GM21786 (cell line): ENCODE measurements at regions not wholly inside any gene's neighbourhood (a gene's known extent, or its start where the extent isn't known, plus 50 kb on each side); places are given as distances from the start of the nearest gene placed in this dataset.
"Not testable (repeated sequence)": the region's sequence is repeated elsewhere in the genome, so short reads cannot be mapped to it uniquely, and the experiment has no call there.

Source experiments
- ATAC-seq: cut with Tn5 transposase; IDR thresholded peaks from one replicate; pipeline ENCODE4 v1.9.1; 2021; ENCODE audit not compliant: unreplicated experiment

DNA sequence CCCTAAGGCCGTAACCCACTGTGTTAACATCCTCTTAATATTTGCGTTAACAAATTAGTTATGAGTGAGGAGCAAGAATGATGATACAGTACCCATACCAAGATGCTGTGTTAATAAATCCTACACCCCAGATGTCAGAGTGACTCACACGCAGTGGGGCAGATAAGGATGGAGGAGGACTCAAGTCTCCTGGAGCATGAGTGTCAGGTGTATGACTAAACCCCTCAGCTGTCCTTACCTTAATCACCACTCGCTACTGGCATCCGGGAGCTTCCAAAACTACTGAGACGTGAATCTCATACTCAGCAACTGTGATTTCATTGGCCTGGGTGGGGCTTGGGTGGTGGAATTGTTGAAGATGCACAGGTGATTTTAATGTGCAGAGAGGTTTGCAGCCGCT lies 131.3 kb upstream of the MTHFD1L start:
- ATAC-seq: no peak

DNA sequence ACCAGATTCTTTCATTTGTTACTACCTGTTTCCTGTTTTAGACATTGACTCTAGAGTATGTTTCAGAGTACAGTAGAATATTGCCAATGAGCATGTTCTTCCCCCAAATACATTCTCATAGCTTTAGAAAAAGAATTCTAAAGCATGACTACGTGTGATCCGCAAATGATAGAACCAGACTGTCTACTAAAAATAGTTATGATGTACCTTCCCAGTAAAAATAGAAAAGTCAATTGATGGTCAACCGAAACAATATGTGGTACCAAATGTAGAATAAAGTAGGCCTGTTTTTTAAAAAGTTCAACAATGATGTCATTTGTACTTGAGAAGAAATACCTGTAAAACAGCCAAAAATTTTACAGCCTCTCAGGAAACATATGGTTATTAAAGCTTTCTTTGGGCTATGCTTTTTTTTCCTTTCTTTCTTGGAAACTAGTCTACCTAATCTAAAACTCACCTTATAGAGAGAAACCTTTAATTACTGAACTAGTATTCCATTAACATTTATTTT lies 130.1 kb upstream of the MTHFD1L start:
- ATAC-seq: no peak

DNA sequence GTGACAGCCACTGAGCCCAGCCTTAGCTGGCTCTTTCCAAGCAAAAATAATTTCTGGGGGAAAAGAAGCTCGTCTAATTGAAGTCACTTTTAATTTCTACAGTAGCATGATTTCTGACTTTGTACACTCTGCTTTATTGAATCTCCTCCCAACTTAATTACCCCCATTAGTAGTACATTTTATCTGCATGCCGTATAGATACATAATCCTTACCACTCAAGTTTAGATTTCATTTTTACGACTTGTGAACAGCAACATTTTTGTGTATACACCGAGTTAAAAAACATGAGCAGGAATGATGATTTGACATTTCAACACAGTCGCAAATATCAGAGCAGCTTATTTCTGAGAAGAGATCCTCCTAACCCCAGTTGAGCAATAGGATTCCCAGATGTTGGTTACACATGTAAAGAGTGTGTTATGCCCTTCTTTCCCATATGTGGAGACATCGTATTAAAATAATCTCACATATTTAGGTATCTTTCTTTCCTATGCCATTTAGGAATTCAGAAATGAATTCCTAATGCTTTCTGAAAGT lies 127.3 kb upstream of the MTHFD1L start:
- no peak for ATAC-seq

DNA sequence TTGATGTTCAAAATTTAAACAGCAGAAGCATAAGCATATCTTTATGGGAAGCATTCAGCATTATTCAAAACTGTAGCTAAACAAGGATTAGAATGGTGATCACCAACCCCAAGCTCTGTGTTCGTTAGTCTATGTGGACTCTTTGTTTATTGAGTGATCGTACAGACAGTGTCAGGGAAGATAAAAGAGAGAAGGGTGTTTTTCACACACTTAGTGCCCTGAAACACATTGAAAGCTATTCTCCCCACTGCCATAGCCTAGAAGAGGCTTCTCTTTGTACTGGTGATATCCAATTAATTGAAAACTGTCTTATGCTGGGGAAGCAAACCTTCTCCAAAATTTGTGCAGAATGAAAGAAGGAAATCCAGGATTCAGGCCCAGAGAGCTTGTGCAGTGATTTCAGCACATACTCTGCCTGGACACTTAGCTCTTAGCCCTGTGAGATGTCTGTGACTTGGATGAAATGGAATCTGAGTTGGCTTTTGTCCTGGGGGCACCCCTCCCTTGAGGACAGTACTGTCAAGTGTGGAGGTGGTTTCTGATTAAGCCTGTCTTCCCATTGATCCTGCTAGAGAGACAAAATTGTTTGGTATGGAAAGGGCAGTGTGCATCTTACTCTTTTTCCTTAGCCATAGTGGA lies 125.7 kb upstream of the MTHFD1L start:
- ATAC-seq: no peak

DNA sequence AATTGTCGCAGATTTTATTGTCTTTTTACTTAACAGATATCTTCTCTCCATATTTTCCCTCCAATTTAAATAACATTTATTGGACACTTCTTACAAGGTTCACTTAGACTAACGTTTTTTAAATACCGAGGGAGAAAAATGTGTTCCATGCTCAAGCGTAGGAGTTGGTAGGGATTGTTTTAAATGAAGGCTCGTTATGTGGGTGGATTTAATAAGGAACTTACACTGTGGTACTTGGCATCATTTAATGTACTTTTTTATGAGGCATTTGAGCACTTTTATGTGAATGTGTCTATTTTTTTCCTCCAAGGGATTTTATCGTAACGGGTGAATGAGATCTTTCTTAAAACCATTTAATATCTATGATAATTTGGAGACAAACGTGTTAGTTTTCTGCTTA lies 125.0 kb upstream of the MTHFD1L start:
- no peak for ATAC-seq

DNA sequence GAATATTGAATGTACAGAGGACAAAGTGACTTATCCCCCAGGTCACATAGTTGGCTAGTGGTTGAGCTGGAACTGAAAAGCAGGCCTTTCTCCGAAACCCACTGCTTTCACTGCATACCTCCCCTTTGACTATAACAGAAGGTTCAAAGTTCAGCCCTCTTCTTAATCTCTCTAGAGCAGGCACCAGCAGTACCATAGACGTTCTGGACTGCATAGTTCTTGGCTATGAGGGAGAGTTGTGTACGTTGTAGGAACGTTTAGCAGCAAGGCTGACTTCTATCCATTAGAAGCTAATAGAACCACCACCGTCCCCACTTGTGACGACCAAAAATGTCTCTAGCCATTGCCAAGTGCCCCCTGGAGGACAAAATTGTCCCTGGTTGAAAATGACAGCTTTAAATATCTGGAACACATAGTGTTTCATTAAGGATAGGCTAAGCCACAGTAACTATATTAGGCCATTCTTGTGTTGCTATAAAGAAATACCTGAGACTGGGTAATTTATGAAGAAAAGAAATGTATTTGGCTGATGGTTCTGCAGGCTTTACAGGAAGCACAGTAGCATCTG lies 123.8 kb upstream of the MTHFD1L start:
- no peak for ATAC-seq

DNA sequence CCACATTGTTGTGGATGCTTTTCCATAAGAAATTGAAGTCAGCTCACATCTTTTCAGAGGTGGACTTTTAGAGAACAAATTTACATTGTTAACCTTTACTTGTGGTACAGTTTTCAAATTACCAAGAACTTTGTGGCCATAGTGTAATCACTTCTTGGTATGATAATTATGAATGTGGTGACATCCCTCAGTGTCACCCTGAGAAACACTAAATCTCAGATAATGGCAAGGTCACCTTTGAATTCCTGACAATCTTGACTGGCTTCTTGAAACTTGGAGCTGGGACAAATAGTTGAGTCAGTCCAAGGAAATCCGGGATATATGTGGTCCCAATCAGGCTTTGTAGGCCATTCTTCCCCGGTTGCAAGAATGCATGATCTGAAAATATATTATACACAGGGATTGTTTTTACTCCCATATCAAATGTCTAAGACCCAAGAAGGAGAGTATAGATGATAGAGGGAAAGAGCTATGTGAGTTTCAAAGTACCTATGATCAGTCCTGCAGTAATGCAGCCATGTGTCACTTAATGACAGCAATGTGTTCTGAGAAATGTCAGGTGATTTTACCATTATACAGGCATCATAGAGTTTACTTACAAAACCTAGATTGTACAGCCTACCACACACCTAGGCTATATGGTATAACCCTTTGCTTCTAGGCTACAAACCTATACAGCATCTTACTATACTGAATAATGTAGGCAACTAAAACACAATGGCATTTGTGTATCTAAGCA lies 120.8 kb upstream of the MTHFD1L start:
- no peak for ATAC-seq

DNA sequence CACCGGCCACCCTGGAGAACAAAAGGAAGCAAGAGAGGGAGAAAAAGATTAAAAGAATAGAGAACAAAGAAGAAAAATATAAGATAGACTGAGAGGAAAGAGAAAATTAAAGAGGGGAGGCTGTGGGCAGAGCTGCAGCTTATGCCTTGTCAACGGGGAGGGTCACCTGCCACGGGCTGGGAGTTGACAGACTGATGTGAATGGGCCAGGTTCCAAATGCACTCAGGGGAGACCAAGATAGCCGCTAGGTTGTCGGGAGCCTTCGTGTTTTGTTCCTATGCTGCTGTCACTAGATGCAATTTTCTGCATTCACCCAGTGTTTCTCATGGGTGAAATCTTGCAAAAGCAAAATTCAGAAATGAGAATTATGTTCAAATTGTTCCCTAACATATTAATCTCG lies 119.6 kb upstream of the MTHFD1L start:
- no peak for ATAC-seq

DNA sequence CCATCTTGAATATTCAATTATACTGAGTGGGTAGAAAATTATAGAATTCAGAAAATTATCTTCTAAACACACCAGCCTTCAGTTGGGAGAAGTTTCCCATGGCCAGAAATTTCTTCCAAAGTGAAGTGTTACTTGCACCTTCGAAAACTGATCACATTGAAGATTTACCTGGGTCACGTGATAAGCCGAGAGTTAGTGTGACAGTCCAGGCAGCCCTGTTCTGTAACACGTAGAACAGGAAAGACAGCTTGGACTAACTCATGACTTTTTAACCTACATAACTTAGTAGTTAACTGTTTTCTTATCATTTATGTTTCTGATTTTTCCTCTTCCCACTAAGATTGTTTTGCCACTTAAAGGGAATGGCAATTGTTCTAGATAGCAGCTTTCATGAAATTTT lies 118.3 kb upstream of the MTHFD1L start:
- ATAC-seq: no peak

DNA sequence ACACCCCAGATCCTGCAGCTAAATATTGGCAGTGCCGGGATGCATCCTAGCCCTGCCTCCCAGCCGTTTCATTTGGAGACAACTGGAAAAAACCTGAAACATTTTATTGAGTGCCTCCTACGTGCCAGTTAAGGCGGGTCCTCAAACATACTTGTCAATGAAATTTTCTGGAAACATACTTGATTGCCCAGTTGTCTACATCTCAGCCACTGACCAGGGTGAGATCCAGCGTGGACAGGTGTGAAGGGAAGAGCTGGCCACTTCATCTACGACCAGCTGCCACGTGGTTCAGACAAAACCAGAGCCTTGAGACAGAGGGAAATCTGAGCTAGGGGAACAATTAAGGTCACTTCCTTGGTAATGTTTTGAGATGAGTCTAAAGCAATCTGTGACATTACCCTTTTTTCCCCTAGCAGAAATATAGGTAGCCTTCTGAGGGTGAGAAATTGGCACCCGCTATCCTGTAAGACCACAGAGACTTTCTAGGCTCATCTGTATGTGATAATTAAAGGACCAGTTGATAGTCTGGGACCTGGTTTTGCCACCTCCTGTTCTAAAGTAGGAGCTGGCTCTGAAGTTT lies 116.3 kb upstream of the MTHFD1L start:
- no peak for ATAC-seq

DNA sequence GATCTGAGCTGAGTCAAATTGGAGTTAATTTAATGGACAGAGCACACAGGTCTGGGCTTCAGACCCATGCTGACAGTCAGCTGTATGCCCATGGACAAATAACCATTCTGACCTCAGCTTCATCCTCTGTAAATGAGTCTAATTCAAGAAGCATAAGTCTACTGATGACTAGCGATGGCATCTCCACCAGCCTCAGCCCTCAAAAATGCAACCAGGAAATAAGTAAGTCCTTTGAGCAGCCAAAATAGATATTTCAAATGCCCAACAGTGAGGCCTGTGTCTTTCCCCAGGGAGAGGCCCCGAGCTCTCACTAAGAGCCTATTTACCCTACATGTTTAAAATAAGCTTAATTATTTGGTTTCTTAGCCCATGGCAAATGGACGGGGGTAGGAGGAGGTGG lies 114.2 kb upstream of the MTHFD1L start:
- no peak for ATAC-seq

DNA sequence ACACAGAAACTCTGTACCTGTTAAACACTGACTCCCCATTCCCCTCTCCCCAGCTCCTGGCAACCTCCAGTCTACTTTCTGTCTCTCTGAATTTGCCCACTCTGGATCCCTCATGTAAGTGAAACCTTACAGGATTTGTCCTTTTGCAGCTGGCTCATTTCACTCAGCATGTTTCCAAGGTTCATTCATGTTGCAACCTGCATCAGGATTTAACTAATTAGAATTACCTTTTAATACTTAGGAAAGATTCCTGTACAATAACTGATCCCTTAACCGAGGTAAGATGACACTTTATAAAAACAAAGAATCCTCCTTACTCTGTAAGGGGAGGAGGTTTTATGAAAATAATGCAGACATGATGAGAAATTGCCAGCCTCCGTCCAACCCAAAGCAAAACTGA lies 113.1 kb upstream of the MTHFD1L start:
- no peak for ATAC-seq

DNA sequence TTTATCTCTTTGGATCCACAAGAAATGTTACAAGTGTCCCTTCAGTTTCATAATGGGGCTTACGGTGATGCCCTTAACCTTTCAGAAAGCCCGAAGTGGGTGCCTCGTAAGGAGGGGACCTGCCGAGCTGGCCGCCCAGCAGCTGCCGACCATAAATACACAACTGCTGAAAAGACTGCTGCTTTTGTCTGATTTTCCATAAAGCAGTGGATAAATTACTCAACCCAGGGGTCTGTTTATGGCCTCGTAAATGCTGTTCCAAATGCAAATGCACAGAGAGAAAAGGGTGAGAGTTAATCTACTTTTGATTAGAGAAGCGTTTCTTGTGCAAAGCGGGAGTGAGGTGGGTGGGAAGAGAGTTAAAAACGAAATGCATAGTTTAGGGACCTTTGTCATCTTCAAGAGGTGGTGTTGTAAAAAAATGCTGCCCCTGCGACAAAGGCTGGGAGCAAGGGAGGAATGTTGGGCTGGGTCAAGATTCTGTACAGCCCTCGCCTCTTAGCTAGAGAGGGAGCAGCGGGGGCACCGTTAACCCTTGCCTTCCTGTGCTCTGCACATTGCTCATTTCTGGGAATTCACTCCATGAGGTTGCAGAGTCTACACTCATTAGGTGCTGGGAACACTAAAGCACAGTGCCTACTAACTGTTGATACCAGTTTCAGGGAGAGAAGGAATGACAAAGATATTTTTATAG lies 112.0 kb upstream of the MTHFD1L start:
- ATAC-seq: no peak

DNA sequence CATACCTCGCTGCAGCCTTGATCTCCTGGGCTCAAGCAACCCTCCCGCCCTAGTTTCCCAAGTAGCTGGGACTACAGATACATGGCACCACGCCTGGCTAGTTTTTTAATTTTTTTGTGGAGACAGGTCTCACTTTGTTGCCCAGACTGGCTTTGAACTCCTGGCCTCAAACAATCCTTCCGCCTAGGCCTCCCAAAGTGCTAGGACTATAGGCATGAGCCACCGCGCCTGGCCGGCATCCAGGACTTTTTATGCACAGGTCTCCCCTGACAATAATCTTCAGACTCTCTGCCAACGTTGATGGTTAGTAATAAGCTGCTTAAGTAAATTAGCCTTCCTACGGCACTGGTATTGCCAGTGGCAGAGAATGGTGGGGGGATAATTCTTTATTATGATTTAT lies 110.5 kb upstream of the MTHFD1L start:
- no peak for ATAC-seq

DNA sequence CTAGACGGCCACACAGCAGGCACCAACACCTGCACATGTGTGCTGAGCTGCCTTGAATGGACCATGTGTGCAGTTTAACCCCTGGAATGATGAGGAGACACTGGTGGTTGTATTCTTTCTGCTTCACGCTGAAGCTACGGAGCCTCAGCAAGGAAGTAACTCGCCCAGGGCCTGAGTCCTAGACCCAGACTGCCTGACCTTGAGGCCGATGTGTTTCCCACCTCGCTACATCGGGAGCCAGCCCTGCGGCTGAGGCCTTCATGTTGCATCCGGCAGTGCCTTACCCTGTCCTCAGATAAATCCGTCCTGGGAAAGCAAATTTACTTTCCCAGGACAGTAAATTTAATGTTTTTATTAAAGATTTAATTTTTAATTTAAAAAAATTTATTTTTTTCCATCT lies 110.0 kb upstream of the MTHFD1L start:
- ATAC-seq: no peak

DNA sequence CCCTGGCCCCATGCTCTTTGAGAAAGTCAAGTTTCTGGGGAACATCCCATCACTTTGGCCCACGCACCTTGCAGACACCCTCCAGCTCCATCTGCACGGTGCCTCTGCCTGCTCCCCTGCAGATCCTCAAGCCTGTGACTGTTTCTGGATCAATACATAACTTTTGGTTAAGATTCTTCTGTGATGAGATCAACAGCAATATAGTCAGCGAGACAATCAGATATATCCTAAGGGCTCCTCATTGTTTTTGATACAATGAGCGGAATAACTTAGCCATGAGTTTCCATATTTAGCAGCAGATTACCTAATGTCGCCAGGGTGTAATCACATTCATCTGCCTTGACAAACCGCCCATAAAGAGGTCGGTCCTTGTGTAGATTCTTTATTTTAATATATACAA lies 109.3 kb upstream of the MTHFD1L start:
- ATAC-seq: no peak

DNA sequence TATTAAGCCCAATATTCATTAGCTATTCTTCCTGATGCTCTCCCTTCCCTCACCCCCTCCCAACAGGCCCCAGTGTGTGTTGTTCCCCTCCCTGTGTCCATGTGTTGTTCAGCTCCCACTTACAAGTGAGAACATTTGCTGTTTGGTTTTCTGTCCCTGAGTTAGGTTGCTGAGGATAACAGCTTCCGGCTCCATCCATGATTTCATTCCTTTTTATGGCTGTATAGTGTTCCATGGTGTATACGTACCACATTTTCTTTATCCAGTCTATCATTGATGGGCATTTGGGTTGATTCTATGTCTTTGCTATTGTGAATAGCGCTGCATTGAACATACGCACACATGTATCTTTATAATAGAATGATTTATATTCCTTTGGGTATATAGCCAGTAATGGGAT lies 107.7 kb upstream of the MTHFD1L start:
- not testable (repeated sequence) for ATAC-seq

DNA sequence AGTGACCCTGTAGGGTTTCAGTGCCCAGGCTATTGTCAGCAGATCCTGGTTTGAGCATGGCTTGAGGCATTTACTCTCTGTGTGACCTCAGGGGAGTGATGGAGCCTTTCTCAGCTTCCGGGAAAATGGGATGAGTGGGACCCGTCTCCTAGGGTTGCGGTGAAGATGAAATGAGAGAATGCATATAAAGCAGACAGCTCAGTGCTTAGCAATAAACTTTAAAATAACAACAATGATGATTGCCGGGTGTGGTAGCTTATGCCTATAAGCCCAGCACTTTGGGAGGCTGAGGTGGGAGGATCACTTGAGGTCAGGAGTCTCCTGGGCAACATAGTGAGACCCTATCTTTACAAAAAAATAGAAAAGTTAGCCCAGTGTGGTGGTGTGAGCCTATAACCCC lies 106.0 kb upstream of the MTHFD1L start:
- no peak for ATAC-seq

DNA sequence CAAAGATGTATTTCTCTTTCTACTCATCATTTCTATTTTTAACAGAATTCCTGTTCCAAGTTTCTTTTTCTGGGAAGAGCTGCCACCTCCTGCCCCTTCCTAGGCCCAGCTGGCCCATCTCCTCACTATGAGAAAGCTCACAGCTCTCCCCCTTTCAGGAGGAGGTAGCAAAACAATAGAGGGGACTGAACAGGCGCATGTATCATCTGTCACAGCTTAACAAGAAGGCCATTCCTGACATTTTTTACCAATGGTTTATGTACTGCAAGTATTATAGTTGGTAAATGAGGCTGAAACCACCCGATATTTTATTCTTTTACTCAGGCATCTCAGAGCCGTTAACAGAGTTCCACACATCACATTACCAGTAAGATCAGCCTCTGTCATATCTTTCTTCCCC lies 103.7 kb upstream of the MTHFD1L start:
- no peak for ATAC-seq

DNA sequence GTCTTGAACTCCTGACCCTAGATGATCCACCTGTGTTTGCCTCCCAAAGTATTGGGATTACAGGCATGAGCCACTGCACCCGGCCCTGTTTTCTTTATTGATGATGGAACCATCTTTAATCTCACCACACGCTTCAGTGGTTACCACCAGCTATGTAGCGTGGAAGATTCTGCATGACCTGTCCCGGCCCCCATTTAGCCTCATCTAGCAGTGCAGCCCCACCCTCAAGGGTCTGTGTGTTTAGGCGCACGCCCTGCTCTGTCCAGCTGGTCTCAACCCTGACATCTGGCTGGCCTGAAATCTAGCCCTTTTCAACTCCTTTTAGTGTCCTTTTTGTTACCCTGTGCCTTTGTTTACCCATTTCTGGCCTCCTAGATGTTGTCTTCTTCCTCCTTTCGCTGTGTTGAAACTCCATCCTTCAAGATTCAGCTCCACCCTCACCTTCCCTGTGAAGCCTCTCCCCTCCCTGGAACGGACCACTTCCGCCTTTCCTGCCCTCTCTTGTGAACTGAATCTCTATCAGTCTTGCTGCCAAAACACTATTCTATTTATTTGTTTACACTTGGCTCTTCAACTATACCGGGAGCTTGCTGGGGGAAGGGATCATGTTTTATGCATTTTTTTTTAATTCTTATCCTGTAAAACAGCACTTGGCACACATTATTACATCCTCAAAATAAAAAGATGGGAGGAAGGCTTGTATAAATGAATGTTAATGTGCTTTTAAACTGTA lies 101.0 kb upstream of the MTHFD1L start:
- no peak for ATAC-seq
